NCI-H2081 (cell line): ENCODE measurements at regions not wholly inside any gene's neighbourhood (a gene's known extent, or its start where the extent isn't known, plus 50 kb on each side); places are given as distances from the start of the nearest gene placed in this dataset.

Experiments
- DNase-seq, 2 experiments: peaks; one replicate each; lab custom pipeline; 2025; lab: John Stamatoyannopoulos, UW

DNA sequence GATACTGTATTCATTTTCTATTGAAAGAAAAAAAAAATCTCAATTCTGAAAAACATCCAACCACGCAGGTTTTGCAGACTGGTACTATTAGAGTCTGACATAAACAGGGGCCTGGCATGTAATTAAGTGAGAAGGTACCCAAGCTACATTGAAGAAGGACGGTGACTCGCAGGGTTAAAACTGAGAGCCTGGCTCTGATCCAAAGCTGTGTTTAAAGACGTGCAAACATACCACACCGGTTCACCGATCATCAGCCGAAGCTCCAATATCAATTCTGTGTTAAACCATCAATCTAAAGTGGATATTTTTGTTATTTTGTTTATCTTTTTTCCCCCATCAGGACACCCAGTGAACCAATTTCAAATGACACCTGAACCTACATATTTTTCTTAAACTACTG is 108.1 kb upstream of the DIO3 start:
- DNase-seq = no peak

DNA sequence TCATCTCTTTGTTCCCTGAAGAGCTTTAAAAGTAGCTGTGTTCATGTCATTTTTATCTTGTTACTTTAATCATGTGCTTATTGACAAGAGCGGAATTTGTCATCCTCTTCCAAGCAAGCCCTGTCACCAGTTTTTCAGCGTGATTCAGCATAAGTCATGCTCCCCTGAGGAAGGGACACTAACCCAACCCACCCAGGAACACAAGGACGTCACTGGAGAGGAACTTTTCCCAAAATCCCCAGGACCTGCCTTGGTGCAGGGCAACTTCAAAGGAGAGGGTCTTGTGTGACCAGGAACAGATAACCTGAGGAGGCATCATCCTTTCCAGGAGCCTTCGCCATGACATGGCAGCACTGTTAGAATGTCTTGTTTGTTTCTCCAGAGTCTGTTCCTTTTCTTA is 107.1 kb upstream of the DIO3 start:
- DNase-seq = no peak

DNA sequence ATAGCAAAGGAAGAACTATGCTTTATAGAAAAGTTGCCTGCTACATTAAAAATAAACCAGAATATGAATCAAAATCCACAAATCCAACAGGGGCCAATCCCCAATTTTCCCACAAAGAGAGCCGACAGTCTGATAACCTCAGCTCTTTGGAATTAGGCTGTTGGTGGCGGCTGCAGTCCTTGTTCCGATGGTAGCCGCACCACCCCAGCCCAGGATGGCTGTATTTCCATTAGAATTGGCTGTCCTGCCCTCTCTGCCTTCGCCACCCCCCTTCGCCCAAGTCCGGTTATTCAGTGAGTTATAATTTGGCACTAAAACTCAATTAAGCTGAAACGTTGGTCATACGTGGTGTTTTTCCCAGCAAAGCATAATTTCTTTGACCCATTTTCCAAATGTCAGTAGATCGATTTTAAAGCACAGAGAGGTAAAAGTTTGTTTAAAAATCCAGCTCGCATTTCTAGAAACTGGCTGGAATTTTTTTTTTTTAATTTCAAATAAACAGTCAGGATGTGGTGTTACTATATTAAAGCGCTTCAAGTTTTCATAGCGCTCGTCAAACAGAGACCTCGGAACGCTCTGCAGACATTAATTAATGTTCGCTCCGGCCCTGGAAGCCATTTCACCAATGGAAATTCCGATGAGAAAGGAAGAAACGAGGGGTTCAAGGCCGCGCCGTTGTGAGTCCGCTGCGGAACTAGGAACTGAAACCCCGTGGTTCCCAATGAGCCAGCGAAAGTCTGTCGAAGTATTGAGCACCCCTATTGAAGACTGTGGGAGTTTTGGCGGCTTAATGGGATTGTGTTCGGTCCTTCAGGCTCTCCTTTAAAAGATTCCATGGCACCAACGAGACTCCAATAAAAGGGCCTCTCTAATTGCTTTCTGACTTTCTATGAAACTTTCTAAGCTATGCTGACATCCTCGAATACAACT is 104.8 kb upstream of the DIO3 start:
- DNase-seq = no peak

DNA sequence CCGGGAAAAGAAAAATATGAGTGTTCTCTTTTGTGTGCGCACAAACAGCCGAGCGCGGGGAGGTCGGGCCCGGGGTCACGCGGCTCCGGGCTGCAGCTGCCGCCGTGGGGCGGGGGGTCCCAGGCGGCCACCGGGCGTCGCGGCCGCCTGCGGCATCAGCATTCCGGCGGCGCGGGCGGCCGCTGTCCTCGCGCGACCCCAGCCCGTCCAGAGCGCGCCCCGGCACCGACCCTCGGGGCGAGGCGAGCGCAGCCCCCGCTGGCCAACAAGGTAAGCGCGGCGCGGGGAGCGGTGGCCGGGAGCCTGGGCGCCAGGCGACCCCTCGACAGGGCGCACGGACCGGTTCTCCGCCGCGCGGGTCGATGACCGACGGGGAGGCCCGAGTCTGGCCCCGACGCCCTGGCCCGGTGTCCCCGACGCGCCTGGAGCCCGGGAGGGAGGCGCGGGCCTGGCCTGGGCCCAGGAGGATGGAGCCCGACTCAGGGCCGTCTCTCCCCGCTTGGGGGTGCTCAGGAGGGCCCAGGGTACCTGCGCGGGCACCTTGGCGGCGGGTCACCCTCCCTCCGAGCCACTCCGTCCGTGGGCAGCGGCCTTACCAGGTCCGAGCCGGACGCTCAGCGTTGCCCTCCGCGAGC is 103.9 kb upstream of the DIO3 start:
- DNase-seq = no peak

- no peak for DNase-seq
These were observed 103.2 kb upstream of the DIO3 start for GRCh38 chr14:101457936-101458740.

DNA sequence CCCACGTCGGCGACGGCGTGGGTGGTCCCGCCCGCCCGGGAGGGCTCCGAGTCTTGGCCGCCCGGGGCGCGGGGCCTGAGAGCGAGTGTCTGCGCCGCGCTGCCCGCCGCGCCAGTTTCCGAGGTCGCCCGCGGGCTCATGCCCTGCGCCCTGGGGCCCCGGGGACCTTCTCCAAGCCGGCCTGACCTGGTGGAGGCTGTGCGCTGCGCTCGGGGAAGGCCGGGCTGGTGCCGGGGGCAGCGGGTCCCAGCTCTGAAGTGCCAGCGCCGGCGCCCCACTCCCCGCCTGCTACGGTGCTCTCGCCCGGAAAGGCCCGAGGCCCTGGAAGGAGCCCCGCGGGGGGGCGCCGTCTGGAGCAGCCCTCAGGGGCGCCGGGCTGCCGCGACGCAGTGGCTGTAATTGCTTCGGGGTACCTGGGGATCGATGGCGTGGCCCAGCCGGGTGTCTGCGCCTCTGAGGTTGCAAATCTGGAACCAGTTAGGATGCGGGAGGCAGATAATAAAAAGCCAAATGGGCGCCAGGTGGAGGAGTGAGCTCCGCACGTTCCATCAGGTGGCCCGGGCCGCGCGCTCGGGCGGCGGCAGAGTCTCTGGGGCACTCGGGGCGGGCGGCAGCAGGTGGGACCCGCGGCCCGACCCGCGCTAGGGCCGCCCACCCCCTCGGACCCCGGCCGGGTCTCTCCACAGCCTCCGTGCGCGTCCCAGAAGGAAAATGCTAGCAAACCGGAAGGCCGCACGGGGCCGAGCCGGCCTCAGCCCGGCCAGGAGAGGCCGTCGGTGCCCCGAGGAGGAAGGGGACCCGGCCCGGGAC is 102.3 kb upstream of the DIO3 start:
- no peak for DNase-seq

DNA sequence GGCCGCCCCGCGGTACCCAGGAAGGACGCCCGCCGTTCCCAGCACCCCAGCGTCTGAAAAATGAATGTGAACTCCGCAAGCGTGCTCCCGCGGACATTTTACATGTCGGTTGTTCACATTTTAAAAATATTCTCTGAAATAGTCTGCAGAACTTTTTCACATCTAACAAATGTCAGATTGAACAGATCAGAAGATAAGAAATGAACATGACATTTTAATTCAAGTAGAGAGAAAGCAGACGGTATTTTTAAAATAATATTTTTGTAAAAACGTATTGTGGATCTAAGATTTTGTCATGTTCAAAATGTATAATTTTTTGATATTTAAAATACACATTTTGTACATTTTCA is 101.8 kb upstream of the DIO3 start:
- DNase-seq = no peak

GRCh38 chr14:101460521-101460920 is 100.8 kb upstream of the DIO3 start:
- no peak for DNase-seq

GRCh38 chr14:101460986-101461750 is 100.1 kb upstream of the DIO3 start:
- DNase-seq = no peak

GRCh38 chr14:101461891-101462290 is 99.4 kb upstream of the DIO3 start:
- DNase-seq = no peak

DNA sequence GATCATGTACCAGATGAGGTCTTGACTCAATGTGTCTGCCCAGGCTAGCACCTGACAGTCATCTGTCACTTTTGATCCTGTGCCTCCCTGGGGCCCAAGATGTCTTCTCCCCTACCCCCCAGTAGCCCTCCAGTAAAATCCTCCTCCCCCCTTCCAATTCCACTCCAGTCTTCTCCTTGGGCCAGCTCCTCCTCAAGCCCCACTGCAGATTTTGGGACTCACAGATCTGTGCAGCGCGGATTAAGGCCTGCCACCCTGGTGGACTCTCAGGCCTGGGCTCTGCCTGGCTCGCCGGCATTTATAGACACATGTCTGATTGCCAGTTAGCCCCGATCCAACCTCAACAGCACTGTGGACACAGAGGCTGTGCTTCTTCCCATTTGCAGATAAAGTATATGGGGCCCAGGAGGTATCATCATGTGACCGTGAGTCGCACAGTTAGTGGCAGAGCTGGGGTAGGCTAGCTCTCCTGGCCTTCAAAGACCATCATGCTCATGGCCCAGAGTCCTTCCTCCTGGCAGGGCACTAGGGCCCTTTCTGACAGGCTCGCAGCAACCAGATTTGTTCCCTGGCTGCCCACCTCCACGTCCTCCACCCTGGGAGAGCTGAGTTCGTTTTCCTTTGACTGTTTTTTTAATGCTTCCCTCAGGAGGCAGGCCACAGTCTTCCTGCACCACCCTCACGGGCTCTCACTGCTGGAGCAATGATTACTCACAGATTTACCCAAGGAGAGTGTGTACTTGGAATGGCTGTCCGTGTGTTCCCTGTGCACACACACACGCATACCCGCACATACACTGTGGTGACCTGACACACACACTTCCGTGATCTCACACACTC is 98.3 kb upstream of the DIO3 start:
- DNase-seq = no peak

GRCh38 chr14:101463566-101464171 is 97.6 kb upstream of the DIO3 start:
- no peak for DNase-seq

GRCh38 chr14:101464310-101464983 is 96.8 kb upstream of the DIO3 start:
- DNase-seq = no peak

GRCh38 chr14:101464984-101465794 is 96.1 kb upstream of the DIO3 start:
- no peak for DNase-seq

GRCh38 chr14:101465795-101466448 is 95.4 kb upstream of the DIO3 start:
- DNase-seq = no peak

GRCh38 chr14:101466456-101467180 is 94.7 kb upstream of the DIO3 start:
- no peak for DNase-seq
